ENCODE measurements at regions not wholly inside any gene's neighbourhood (a gene's known extent, or its start where the extent isn't known, plus 50 kb on each side); places are given as distances from the start of the nearest gene placed in this dataset.

GRCh38 chr2:6562771-6563170, 302.9 kb downstream of the CMPK2 start:
- TF ChIP-seq, protein P1, sequence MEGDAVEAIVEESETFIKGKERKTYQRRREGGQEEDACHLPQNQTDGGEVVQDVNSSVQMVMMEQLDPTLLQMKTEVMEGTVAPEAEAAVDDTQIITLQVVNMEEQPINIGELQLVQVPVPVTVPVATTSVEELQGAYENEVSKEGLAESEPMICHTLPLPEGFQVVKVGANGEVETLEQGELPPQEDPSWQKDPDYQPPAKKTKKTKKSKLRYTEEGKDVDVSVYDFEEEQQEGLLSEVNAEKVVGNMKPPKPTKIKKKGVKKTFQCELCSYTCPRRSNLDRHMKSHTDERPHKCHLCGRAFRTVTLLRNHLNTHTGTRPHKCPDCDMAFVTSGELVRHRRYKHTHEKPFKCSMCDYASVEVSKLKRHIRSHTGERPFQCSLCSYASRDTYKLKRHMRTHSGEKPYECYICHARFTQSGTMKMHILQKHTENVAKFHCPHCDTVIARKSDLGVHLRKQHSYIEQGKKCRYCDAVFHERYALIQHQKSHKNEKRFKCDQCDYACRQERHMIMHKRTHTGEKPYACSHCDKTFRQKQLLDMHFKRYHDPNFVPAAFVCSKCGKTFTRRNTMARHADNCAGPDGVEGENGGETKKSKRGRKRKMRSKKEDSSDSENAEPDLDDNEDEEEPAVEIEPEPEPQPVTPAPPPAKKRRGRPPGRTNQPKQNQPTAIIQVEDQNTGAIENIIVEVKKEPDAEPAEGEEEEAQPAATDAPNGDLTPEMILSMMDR (IDR thresholded peaks at IDR 0.05; ENCODE audit: poor library complexity, severe bottlenecking) = no peak
- TF ChIP-seq POLR2AphosphoS5 (IDR thresholded peaks at IDR 0.05) = no peak
- TF ChIP-seq TAF1 (IDR thresholded peaks at IDR 0.05; ENCODE audit: low read depth) = no peak
- no peak for TF ChIP-seq EP300 (conservative IDR thresholded peaks at IDR 0.05; ENCODE audit: poor library complexity, severe bottlenecking)
- no peak for TF ChIP-seq MXI1 (conservative IDR thresholded peaks at IDR 0.05; ENCODE audit: poor library complexity, severe bottlenecking)
- no peak for TF ChIP-seq RAD21 (conservative IDR thresholded peaks at IDR 0.05)
- no peak for TF ChIP-seq SMC3 (conservative IDR thresholded peaks at IDR 0.05; ENCODE audit: poor library complexity)
- no peak for TF ChIP-seq REST (IDR thresholded peaks at IDR 0.05; ENCODE audit: borderline replicate concordance)
- no peak for TF ChIP-seq EZH2 (IDR thresholded peaks at IDR 0.05; ENCODE audit: borderline replicate concordance, insufficient read depth, low read length, poor library complexity, severe bottlenecking)
- H3K4me3 ChIP-seq (ENCODE audit: low read length) = no peak overlapping the region
- H3K27me3 ChIP-seq (ENCODE audit: insufficient read depth, low read depth, low read length) = no peaks in the 10 kb centered on the region
- no peaks in the 10 kb centered on the region for H3K9me2 ChIP-seq (ENCODE audit: insufficient read depth, low read length)
- no peak overlapping the region for H2AFZ ChIP-seq (ENCODE audit: low read depth, low read length)
- no peaks in the 10 kb centered on the region for H3K36me3 ChIP-seq (ENCODE audit: insufficient read depth, low read length)
- H3K9me3 ChIP-seq (ENCODE audit: low read length) = no peaks in the 10 kb centered on the region
- H3K79me2 ChIP-seq (replicated peaks; ENCODE audit: insufficient read depth, low read length) = no peaks in the 10 kb centered on the region
- no peak overlapping the region for H3K4me2 ChIP-seq (ENCODE audit: low read length)
- H3K9ac ChIP-seq (ENCODE audit: low read length) = no peak overlapping the region
- no peaks in the 10 kb centered on the region for H4K20me1 ChIP-seq (ENCODE audit: insufficient read depth)
- H3K27ac ChIP-seq (ENCODE audit: low read length) = no peak overlapping the region
- no peaks in the 10 kb centered on the region for H3F3A ChIP-seq (ENCODE audit: insufficient read depth, low read length, poor library complexity, severe bottlenecking)

GRCh38 chr2:6564326-6564725, 301.4 kb downstream of the CMPK2 start:
- no peaks in the 10 kb centered on the region for H3K79me2 ChIP-seq (replicated peaks; ENCODE audit: insufficient read depth, low read length)
- H3K27me3 ChIP-seq (ENCODE audit: insufficient read depth, low read depth, low read length) = no peaks in the 10 kb centered on the region
- no peak overlapping the region for H3K9ac ChIP-seq (ENCODE audit: low read length)
- H3K4me2 ChIP-seq (ENCODE audit: low read length) = no peak overlapping the region
- H2AFZ ChIP-seq (ENCODE audit: low read depth, low read length) = no peak overlapping the region
- no peaks in the 10 kb centered on the region for H3F3A ChIP-seq (ENCODE audit: insufficient read depth, low read length, poor library complexity, severe bottlenecking)
- no peaks in the 10 kb centered on the region for H3K9me3 ChIP-seq (ENCODE audit: low read length)
- H3K9me2 ChIP-seq (ENCODE audit: insufficient read depth, low read length) = no peaks in the 10 kb centered on the region
- H3K4me3 ChIP-seq (ENCODE audit: low read length) = no peak overlapping the region
- H3K36me3 ChIP-seq (ENCODE audit: insufficient read depth, low read length) = no peaks in the 10 kb centered on the region
- H4K20me1 ChIP-seq (ENCODE audit: insufficient read depth) = no peaks in the 10 kb centered on the region
- TF ChIP-seq TAF1 (IDR thresholded peaks at IDR 0.05; ENCODE audit: low read depth) = no peak
- TF ChIP-seq EP300 (conservative IDR thresholded peaks at IDR 0.05; ENCODE audit: poor library complexity, severe bottlenecking) = no peak
- TF ChIP-seq EZH2 (IDR thresholded peaks at IDR 0.05; ENCODE audit: borderline replicate concordance, insufficient read depth, low read length, poor library complexity, severe bottlenecking) = no peak
- TF ChIP-seq, protein P1 (IDR thresholded peaks at IDR 0.05; ENCODE audit: poor library complexity, severe bottlenecking) = no peak
- TF ChIP-seq SMC3 (conservative IDR thresholded peaks at IDR 0.05; ENCODE audit: poor library complexity) = no peak
- no peak for TF ChIP-seq POLR2AphosphoS5 (IDR thresholded peaks at IDR 0.05)
- TF ChIP-seq REST (IDR thresholded peaks at IDR 0.05; ENCODE audit: borderline replicate concordance) = no peak
- TF ChIP-seq RAD21 (conservative IDR thresholded peaks at IDR 0.05) = no peak
- TF ChIP-seq MXI1 (conservative IDR thresholded peaks at IDR 0.05; ENCODE audit: poor library complexity, severe bottlenecking) = no peak
- H3K27ac ChIP-seq (ENCODE audit: low read length) = no peak overlapping the region

All from neural cell (in vitro differentiated cells).